ENCODE measurements at regions not wholly inside any gene's neighbourhood (a gene's known extent, or its start where the extent isn't known, plus 50 kb on each side); places are given as distances from the start of the nearest gene placed in this dataset.

DNA sequence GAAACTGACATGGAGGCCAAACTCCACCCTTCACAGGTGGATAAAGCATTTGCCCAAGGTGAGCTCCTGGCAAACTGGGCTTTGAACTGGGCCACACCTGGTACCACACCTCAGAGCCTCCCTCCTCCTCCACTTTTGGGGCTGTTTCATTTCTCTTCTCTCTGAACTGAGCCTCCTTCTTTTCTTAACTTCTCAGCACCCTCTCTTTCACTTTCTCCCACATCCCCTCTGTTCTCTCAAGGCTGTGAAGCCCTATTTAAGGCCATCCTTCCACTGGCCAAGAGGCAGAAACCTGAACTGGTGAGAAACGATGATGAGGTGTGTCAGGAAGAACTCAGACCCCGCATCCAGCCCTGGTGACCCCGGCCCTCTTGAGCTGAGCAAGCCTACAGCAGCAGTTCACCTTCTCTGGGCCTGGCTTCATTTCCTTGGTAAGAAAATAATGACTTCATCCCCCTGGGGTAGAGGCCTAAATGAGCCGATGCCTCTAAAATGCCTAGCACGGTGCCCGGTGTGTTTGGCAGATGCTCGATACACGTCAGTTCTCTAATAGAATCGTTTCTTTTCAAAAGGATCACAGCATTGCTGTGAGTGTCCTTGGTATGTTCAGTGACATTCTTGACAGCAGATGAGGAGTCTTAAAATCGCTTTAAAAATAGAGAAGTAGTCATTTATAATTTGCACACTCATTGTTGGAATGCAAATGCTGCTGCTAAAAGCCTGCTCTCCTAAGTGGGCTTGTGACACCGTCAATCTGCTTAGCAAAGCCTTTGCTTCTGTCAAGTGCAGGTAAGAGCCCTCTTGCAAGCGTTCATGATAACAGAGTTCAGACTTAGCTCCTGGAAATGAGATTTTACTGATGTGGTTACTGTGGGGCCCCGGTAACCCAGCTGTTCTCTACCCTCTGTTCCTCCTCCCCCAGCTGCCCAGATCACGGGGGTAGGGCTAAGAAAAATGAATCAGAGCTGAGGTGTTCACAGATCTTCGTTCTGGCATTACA is 97.7 kb upstream of the ATP2B2 start:
- TF ChIP-seq EZH2 (IDR thresholded peaks at IDR 0.05; ENCODE audit: insufficient read depth, poor library complexity, severe bottlenecking) (no peak), EZH2phosphoT487 (IDR thresholded peaks at IDR 0.05; ENCODE audit: insufficient read depth, low read depth) (no peak)
